VCaP (cell line): ENCODE measurements at regions not wholly inside any gene's neighbourhood (a gene's known extent, or its start where the extent isn't known, plus 50 kb on each side); places are given as distances from the start of the nearest gene placed in this dataset.
"Not testable (repeated sequence)": the region's sequence is repeated elsewhere in the genome, so short reads cannot be mapped to it uniquely, and the experiment has no call there.

Source experiments
- H3K27ac ChIP-seq: fragments of 450-650 bp; 2 replicates; pipeline ENCODE4 v1.5.1; 2017
- CTCF ChIP-seq: fragments of 450-650 bp; conservative IDR thresholded peaks from 2 replicates; pipeline ENCODE4 v1.5.1; 2017; ENCODE audit warnings: mild to moderate bottlenecking, moderate library complexity

DNA sequence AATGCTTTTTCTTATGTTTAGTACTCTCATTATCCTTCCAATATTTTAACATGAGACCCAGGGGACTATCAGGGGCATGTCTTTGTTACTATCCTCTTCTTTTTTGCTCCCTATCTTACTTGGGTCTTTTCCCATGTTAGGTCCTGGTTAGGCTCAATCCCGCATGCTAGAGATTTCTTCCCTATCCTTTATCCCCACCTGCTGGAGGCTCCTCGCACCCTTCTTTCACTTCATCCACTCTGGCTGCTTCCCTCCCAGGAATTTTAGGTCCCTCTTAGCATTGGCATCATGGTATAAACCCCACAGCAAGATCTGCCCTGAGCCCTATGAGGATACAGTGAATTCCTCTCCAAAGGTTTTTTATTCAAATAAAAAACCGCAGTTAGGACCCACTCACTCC, 567.3 kb downstream of the ANKRD30B start:
- H3K27ac ChIP-seq = not testable (repeated sequence)
- peak; percentile 64 for TF ChIP-seq CTCF

DNA sequence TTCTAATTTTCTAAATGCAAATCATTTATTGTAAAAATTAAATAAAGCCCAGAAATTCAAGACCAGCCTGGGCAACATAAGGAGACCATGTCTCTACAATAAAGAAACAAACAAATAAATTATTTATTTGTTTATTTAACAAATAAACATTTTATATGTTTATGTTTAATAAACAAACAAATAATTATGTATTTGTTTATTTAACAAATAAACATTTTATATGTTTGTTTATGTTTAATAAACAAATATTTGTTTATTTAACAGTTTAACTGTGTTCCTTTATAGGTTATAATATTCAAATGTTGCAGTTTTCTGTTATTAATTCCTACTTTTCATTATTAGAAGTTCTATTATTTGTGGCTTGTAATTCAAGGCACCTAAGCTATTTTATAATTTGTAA, 570.7 kb downstream of the ANKRD30B start:
- H3K27ac ChIP-seq = not testable (repeated sequence)

DNA sequence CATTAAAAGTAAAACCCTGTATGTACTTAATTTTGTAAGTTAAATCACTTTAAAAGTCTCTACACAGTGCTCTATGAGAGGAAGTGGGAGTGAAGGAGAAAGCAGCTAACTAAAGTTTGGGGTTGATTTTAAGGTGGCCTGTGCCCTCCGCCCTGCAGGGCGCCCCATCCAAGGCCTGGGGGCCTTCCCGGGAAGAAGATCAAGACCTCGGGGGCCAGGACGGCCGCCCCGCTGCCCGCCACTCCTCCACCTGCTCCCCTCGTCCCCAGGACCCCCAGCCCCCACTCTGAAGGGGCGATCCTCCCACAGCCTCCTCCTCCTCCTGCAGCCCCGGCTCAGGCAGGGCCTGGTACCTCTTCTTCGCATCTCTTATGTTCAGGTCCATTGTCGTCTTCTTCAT, 581.7 kb downstream of the ANKRD30B start:
- not testable (repeated sequence) for H3K27ac ChIP-seq

GRCh38 chr18:15330149-15330548, 582.2 kb downstream of the ANKRD30B start:
- H3K27ac ChIP-seq = not testable (repeated sequence)

GRCh38 chr18:15330600-15330999, 582.6 kb downstream of the ANKRD30B start:
- not testable (repeated sequence) for H3K27ac ChIP-seq

DNA sequence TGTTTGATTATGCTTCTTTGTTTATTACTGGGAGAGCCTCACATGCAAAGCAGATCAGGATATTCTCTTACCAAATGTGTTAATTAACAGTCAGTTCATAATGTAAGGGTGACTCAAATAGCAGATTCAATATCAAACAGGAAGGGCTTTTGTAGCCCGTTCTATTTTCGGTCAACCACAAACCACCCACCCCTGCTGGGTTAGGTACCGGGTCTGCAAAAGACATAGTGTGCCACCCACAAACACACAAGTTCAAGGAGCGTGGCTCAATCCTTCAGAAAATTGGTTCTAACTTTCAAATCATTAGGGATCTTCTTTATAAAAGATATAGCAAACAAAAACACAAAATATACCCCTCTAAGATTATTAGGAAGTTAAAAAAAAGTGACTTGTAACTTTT, 627.7 kb downstream of the ANKRD30B start:
- not testable (repeated sequence) for H3K27ac ChIP-seq

DNA sequence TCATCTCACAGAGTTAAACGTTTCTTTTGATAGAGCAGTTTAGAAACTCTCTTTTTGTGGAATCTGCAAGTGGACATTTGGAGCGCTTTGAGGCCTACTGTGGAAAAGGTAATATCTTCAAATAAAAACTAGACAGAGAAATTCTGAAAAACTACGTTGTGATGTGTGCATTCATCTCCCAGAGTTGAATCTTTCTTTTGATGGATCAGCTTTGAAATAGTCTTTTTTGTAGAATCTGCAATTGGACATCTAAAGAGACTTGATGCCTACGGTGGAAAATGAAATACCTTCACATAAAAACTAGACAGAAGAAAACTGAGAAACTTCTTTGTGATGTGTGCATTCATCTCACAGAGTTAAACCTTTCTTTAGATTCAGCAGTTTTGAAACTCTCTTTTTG, 659.9 kb downstream of the ANKRD30B start:
- not testable (repeated sequence) for H3K27ac ChIP-seq
